CD4-positive, alpha-beta T cell treated with Interferon gamma for 1 hour (primary cell): ENCODE measurements at regions not wholly inside any gene's neighbourhood (a gene's known extent, or its start where the extent isn't known, plus 50 kb on each side); places are given as distances from the start of the nearest gene placed in this dataset.

Experiments
- DNase-seq: peaks from one replicate; pipeline ENCODE4 v3.0.0-alpha.2; 2020

- DNase-seq, result no peak
Measured at GRCh38 chr5:5046680-5047502, 93.2 kb upstream of the ADAMTS16 start.

GRCh38 chr5:5050801-5051200 lies 89.3 kb upstream of the ADAMTS16 start:
- DNase-seq, result no peak

DNA sequence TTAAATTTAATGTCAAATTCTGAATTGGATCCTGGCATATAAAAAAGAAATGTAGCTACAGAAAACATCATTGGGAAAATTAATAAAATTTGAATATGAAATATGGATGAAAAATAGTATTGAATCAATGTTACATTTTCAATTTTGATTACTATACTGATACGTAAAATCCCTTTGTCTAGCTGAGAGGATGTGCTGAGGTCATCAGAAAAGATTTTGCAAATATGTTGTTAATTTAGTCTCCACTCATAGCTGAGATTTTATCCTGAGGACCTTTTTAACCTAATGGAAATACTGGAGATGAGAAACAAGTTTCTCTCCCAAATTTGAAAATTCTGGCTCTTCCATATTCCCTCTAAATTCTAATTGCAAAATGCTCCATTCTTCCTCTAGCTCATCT lies 84.4 kb upstream of the ADAMTS16 start:
- DNase-seq, result no peak

DNA sequence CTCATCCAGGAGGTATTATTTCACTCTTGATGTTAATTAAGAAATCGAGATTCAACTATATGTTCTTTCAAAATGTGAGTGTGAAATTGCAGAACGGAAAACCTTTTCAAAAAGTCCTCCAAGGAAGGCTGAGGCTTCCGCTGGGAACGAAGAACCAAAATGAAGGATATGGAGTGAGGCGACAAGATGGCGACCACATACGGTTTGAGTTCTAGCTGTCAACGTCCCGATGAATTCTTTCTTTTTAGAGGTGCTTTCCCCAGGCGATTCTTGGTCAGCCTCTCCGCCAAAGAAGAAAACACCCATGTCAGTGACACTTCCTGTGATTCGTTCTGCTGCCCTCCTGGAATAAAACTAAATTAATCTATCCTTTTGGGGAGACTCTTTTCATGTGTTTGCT lies 78.3 kb upstream of the ADAMTS16 start:
- DNase-seq, result no peak

DNA sequence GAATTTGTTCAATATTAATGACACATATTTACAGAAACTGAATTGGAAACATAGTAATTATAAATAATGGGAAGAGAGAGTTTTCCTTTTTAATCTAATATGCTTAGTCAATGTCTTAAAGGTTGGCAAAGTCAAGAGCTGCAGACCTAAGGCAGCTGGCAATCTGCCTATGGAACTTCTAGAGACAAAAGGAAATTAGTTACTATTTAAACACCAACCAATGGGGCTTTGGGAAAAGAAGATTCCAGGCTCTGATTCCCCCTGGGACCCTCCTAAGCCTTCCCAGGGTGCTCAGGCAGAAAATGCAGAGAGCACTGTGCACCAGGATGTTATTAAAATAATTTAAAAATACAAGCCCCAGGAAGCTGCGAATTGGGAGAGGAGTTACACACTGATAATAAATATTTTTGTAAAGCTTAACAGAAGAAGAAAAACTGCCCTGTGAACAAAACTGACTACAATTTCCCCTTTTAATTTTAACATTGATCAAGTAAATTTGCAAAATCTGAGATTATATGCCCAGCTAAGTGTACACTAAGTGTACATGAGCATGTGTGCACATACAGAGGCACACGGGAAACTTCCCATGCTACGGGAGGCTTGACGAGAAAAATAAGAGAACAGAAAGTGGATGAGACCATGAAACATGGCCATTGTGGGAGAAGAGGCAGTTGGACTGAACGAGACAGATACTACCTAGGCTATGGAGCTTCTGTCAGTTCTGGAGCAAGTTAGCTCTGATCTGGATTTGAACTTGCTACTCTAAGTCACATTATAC lies 77.4 kb upstream of the ADAMTS16 start:
- no peak for DNase-seq

GRCh38 chr5:5063533-5063953 lies 76.6 kb upstream of the ADAMTS16 start:
- no peak for DNase-seq

DNA sequence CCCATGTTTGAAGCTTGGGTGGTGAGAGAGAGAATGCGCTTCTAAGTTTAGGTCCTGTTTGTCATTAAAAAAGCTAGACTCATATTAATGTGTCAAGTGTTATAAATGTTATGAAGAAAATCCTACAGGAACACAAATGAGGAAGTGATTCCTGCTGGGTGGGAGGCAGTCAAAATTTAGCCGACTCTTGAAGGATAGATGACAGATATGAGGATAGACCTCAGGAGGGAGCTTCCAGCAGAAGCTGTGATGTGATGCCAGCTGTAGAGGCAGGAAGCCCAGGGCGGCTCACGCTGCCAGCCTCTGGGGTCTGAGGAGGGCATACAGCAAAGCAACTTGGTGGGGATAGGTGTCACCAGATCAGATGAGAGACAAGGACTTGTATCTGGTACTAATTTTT lies 74.7 kb upstream of the ADAMTS16 start:
- DNase-seq, result no peak

- no peak for DNase-seq
Measured at GRCh38 chr5:5066276-5067186, 73.6 kb upstream of the ADAMTS16 start.

DNA sequence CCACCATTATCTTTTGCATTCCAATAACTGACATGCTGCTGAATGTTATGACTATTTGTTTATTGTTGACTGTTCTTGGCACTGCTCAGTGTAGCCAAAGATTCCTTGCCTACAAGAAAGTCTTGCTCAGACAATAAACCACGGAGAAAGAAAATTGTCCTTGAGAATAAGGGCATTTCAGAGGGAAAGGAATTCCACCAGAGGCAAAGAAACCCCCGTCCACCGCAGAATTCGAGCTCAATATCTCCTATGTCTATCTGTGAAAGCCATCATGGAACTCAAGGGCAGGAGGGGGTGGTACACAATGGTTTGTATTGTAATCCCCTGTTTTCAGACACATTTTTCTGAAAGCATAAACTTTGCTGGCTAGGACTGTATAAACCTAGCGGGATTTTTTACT lies 70.3 kb upstream of the ADAMTS16 start:
- DNase-seq, result no peak

DNA sequence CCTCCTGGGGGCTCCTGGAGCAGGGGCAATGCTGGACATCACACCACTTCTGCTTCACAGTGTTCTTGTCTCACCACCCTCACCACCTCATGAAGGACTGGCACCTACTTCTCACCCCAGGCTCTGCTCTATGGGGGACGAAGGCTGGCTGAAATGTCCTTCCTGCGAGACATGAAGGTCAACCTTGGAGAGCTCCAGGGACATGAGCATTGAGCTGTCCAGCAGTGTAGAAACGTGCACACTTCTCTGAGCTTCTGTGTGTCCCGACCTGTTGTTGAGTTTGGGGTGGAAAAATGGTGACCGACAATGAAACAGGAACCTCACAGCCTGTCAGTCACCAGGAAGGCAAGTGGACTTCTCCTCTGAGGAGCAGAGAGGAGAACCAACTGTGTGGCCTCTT lies 68.6 kb upstream of the ADAMTS16 start:
- DNase-seq, result no peak

- DNase-seq, result no peak
Measured at GRCh38 chr5:5077236-5077635, 62.9 kb upstream of the ADAMTS16 start.

- DNase-seq, result no peak
Measured at GRCh38 chr5:5078009-5078897, 61.9 kb upstream of the ADAMTS16 start.

GRCh38 chr5:5079876-5080275 lies 60.3 kb upstream of the ADAMTS16 start:
- DNase-seq, result no peak

GRCh38 chr5:5080790-5081189 lies 59.3 kb upstream of the ADAMTS16 start:
- no peak for DNase-seq

- no peak for DNase-seq
Measured at GRCh38 chr5:5085381-5085780, 54.7 kb upstream of the ADAMTS16 start.

DNA sequence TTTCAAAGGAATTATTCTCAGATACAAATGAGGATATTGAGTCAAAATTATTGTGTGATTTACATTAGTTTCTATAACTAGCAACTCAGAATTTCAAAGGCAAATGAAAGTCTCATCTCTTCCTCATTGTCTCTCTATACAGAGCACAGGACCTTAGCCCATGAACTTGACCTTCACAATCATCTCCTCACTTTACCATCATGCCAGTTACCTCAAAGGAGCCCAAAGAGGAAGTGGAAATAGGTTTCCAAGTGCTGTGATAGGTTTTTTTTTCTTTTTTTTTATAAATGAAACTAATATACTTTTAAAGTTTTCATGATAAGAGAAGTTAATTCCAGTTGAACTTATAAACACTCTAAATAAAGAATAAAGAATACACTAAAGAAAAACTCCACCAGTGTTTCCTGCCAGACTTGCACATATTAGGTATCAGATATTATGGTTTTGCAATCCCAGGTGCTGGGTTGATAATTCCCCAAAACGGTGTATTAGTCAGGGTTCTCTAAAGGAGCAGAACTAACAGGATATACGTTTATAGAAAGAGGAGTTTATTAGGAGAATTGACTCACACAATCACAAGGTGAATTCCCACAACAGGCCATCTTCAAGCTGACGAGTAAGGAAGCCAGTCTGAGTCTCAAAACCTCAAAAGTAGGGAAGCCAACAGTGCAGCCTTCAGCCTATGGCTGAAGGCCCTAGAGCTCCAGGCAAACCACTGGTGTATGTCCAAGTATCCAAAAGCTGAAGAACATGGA lies 50.1 kb upstream of the ADAMTS16 start:
- DNase-seq, result no peak
